PC-9 (cell line): ENCODE measurements at regions not wholly inside any gene's neighbourhood (a gene's known extent, or its start where the extent isn't known, plus 50 kb on each side); places are given as distances from the start of the nearest gene placed in this dataset.

Experiments used
- CTCF ChIP-seq: fragments of 200-600 bp; sonication (generic); conservative IDR thresholded peaks from 2 replicates; pipeline ENCODE4 v1.6.1; 2017; ENCODE audit warnings: mixed run types, antibody characterized with exemption, mild to moderate bottlenecking, moderate library complexity
- EZH2 ChIP-seq: fragments of 200-600 bp; sonication (generic); IDR thresholded peaks from 2 replicates; pipeline ENCODE4 v1.8.0; 2017; ENCODE audit warnings: antibody characterized with exemption, low read depth

DNA sequence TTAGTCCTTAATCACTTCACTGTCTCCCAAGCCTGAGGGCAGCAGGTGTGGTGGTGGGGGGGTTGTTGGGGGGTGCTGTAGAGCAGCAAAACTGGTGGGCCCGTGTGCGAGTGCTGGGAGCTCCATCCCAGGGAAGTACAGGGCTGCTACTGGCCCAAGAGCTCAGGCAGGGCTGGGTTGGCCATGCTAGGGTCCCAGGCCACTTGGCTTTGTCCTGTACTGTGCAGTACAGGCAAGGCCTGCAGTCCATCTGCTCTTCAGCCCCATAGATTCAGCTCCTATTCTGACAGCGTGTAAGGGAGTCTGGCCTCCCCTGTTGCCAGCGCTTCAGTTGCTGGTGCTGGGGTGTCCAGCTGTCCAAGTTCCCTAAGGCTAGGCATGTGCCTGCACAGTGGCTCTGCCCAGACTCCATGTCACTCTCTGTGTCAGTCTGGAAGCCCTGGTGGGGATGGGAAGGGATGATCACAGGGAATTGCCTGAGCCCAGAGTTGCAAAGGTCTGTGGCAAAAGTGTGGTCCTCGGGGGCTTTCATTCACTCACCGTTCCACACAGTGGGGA lies 1261.7 kb downstream of the EFNB2 start:
- TF ChIP-seq EZH2 (no peak), CTCF (no peak)
